GM19324 (cell line): ENCODE measurements at regions not wholly inside any gene's neighbourhood (a gene's known extent, or its start where the extent isn't known, plus 50 kb on each side); places are given as distances from the start of the nearest gene placed in this dataset.

Source experiments
- ATAC-seq: cut with Tn5 transposase; IDR thresholded peaks from one replicate; pipeline ENCODE4 v1.9.1; 2021; ENCODE audit warnings: mild to moderate bottlenecking, moderate library complexity; ENCODE audit not compliant: unreplicated experiment, low FRiP score

GRCh38 chr11:107222431-107222830, 204.2 kb upstream of the GUCY1A2 start:
- ATAC-seq: no peak

GRCh38 chr11:107221748-107222285, 203.5 kb upstream of the GUCY1A2 start:
- no peak for ATAC-seq

GRCh38 chr11:107218123-107219013, 200.1 kb upstream of the GUCY1A2 start:
- ATAC-seq: no peak

- ATAC-seq: no peak
Observed at GRCh38 chr11:107217444-107217843, 199.2 kb upstream of the GUCY1A2 start.

- ATAC-seq: no peak
Observed at GRCh38 chr11:107215010-107215409, 196.7 kb upstream of the GUCY1A2 start.

- no peak for ATAC-seq
Observed at GRCh38 chr11:107203656-107204055, 185.4 kb upstream of the GUCY1A2 start.

GRCh38 chr11:107202241-107202640, 184.0 kb upstream of the GUCY1A2 start:
- ATAC-seq: no peak

GRCh38 chr11:107198490-107199007, 180.3 kb upstream of the GUCY1A2 start:
- ATAC-seq: no peak

GRCh38 chr11:107197932-107198331, 179.7 kb upstream of the GUCY1A2 start:
- no peak for ATAC-seq

GRCh38 chr11:107196732-107197131, 178.5 kb upstream of the GUCY1A2 start:
- ATAC-seq: no peak

GRCh38 chr11:107184986-107185385, 166.7 kb upstream of the GUCY1A2 start:
- no peak for ATAC-seq

- ATAC-seq: no peak
Observed at GRCh38 chr11:107183953-107184352, 165.7 kb upstream of the GUCY1A2 start.

- ATAC-seq: no peak
Observed at GRCh38 chr11:107182978-107183377, 164.7 kb upstream of the GUCY1A2 start.

GRCh38 chr11:107180236-107180635, 162.0 kb upstream of the GUCY1A2 start:
- ATAC-seq: no peak

- ATAC-seq: no peak
Observed at GRCh38 chr11:107179829-107180228, 161.6 kb upstream of the GUCY1A2 start.

GRCh38 chr11:107177106-107177477, 158.8 kb upstream of the GUCY1A2 start:
- ATAC-seq: no peak

- no peak for ATAC-seq
Observed at GRCh38 chr11:107176148-107177105, 158.2 kb upstream of the GUCY1A2 start.

GRCh38 chr11:107174856-107175255, 156.6 kb upstream of the GUCY1A2 start:
- no peak for ATAC-seq

GRCh38 chr11:107172996-107173395, 154.7 kb upstream of the GUCY1A2 start:
- ATAC-seq: no peak

GRCh38 chr11:107157809-107158187, 139.5 kb upstream of the GUCY1A2 start:
- no peak for ATAC-seq
